NB4 (cell line): ENCODE measurements at regions not wholly inside any gene's neighbourhood (a gene's known extent, or its start where the extent isn't known, plus 50 kb on each side); places are given as distances from the start of the nearest gene placed in this dataset.
"Not testable (repeated sequence)": the region's sequence is repeated elsewhere in the genome, so short reads cannot be mapped to it uniquely, and the experiment has no call there.

Source experiments
- DNase-seq: peaks from one replicate; pipeline ENCODE4 v3.0.0; 2010; ENCODE audit warnings: low read depth
- H3K4me3 ChIP-seq: one replicate; pipeline ENCODE4 v1.5.1; 2011; ENCODE audit warnings: mild to moderate bottlenecking, low read depth, low read length, moderate library complexity
- CTCF ChIP-seq: IDR thresholded peaks from one replicate; pipeline ENCODE4 v1.5.1; 2012; ENCODE audit warnings: low read depth, low read length
- MAX ChIP-seq: IDR thresholded peaks from 2 replicates; pipeline ENCODE4 v1.6.1; 2011; ENCODE audit warnings: low read depth, low read length
- MYC ChIP-seq: IDR thresholded peaks from 2 replicates; pipeline ENCODE4 v1.6.1; 2011; ENCODE audit warnings: low read depth, low read length
- POLR2A ChIP-seq: IDR thresholded peaks from 2 replicates; pipeline ENCODE4 v1.6.1; 2011; ENCODE audit warnings: mild to moderate bottlenecking; ENCODE audit not compliant: insufficient read length; ENCODE audit errors: extremely low read depth

DNA sequence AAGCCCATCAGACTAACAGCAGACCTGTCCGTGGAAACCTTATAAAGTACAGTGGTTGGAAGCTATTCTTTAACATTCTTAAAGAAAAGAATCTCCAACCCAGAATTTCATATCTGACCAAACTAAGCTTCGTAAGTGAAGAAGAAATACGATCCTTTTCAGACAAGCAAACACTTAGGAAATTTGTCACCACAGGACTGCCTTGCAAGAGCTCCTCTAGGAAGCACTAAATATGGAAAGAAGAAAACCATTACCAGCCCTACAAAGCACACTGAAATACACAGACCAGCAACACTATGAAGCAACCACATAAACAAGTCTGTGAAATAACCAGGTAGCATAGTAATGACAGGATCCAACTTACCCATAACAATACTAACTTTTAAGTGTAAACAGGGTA lies 177.7 kb upstream of the PRSS1 start:
- DNase-seq, result no peak
- no peak overlapping the region for H3K4me3 ChIP-seq
- no peak for TF ChIP-seq MYC
- no peak for TF ChIP-seq CTCF

- DNase-seq, result no peak
- H3K4me3 ChIP-seq, result no peak overlapping the region
- no peak for TF ChIP-seq CTCF
Measured at GRCh38 chr7:142569851-142570250, 179.4 kb upstream of the PRSS1 start.

DNA sequence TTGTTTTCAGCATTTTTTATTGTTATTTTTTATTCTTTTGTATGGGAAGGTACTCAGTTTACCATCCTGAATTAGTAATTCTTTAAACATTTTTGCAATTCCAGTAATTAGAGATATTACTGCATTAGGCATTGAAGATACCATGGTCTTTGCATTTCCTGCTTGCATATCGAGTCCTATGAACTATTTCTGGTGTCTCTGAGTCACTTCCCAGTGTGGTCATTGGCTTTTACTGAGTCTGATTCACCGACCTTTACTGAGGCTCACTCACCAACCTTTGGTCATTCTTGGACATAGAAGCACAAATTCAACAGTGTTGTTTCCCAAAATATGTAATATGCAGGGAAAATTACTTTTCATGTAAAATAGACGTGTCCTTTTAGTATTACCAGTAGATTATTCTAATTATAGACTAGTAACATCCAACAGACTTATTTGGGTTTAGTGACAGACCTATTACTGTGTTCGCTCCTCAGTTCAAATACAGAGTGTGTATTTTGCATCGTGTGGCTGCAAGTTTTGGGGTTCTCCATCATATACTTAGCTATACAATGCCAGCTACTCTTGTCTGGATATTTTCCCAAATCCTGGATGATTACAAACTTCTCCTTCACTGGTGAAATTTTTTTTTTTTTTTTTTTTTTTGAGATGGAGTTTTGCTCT lies 180.7 kb upstream of the PRSS1 start:
- peak; percentile 64 for DNase-seq
- no peak overlapping the region for H3K4me3 ChIP-seq

GRCh38 chr7:142567201-142568075 lies 181.8 kb upstream of the PRSS1 start:
- no peak for DNase-seq

More for the DNA sequence above, 180.7 kb upstream of the PRSS1 start:
- no peak for TF ChIP-seq MAX
- TF ChIP-seq MYC, result no peak
- TF ChIP-seq POLR2A, result no peak
- no peak for TF ChIP-seq CTCF

GRCh38 chr7:142566271-142566670 lies 183.0 kb upstream of the PRSS1 start:
- no peak for DNase-seq
- no peak for TF ChIP-seq POLR2A
- TF ChIP-seq CTCF, result no peak
- TF ChIP-seq MYC, result no peak
- no peak for TF ChIP-seq MAX
- H3K4me3 ChIP-seq, result no peak overlapping the region

More at GRCh38 chr7:142567201-142568075, 181.8 kb upstream of the PRSS1 start:
- TF ChIP-seq MYC (no peak), POLR2A (no peak), MAX (no peak), CTCF (no peak)
- no peak overlapping the region for H3K4me3 ChIP-seq

DNA sequence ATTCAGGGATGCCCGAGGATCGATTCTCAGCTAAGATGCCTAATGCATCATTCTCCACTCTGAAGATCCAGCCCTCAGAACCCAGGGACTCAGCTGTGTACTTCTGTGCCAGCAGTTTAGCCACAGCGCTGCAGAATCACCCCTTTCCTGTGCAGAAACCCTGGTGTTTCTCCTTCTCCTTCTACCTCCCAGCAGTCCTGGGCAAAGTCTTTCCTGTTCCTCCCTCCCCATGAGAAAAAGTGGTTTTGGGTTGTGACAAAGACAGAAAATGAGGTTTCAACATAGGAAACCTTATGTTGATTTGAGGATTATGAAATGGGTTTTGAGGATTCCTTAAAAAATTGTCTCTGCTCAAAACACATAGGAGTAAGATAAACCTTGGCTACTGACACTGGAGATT lies 185.1 kb upstream of the PRSS1 start:
- peak; percentile 51 for DNase-seq
- not testable (repeated sequence) for H3K4me3 ChIP-seq
